Liver (tissue), 3 donors: ENCODE measurements at regions not wholly inside any gene's neighbourhood (a gene's known extent, or its start where the extent isn't known, plus 50 kb on each side); places are given as distances from the start of the nearest gene placed in this dataset.
A peak's percentile ranks its signal among the peaks of the same experiment; 100 is the strongest.

Source experiments
- ATF3 ChIP-seq: IDR thresholded peaks from 2 replicates; pipeline ENCODE4 v1.6.1; 2016; ENCODE audit warnings: antibody characterized with exemption
- CTCF ChIP-seq: fragments of 150-350 bp; IDR thresholded peaks from 2 replicates; pipeline ENCODE4 v1.5.1; 2017; ENCODE audit warnings: improper control_type of control experiment, low read depth, low read length; ENCODE audit not compliant: missing input control
- EGR1 ChIP-seq, 2 donors: IDR thresholded peaks; 2 replicates each; pipeline ENCODE4 v1.6.1; 2016 to 2018; ENCODE audit warnings: antibody characterized with exemption in 2 of 2, low read depth in 2 of 2
- FOXA1 ChIP-seq: IDR thresholded peaks from 2 replicates; pipeline ENCODE4 v1.6.1; 2016; ENCODE audit warnings: antibody characterized with exemption
- GABPA ChIP-seq, 2 donors: IDR thresholded peaks in 1 of 2; conservative IDR thresholded peaks in 1 of 2; 2 replicates each; pipeline ENCODE4 v1.6.1; 2016; ENCODE audit warnings: antibody characterized with exemption in 2 of 2, mild to moderate bottlenecking in 1 of 2, moderate library complexity in 1 of 2
- JUND ChIP-seq, 2 donors: IDR thresholded peaks; 2 replicates each; pipeline ENCODE4 v1.6.1; 2016; ENCODE audit warnings: antibody characterized with exemption in 2 of 2
- RAD21 ChIP-seq, 2 donors: IDR thresholded peaks; 2 replicates each; pipeline ENCODE4 v1.6.1; 2016; ENCODE audit warnings: antibody characterized with exemption in 2 of 2, mild to moderate bottlenecking in 2 of 2
- REST ChIP-seq: IDR thresholded peaks from 2 replicates; pipeline ENCODE4 v1.6.1; 2016; ENCODE audit warnings: antibody characterized with exemption, mild to moderate bottlenecking
- SP1 ChIP-seq: IDR thresholded peaks from 2 replicates; pipeline ENCODE4 v1.6.1; 2018; ENCODE audit warnings: antibody characterized with exemption, mild to moderate bottlenecking
- TAF1 ChIP-seq: conservative IDR thresholded peaks from 2 replicates; pipeline ENCODE4 v1.6.1; 2016; ENCODE audit warnings: antibody characterized with exemption, mild to moderate bottlenecking
- YY1 ChIP-seq: IDR thresholded peaks from 2 replicates; pipeline ENCODE4 v1.6.1; 2016; ENCODE audit warnings: antibody characterized with exemption, mild to moderate bottlenecking
- TF ChIP-seq, protein P1 (sequence below): IDR thresholded peaks from 2 replicates; pipeline ENCODE4 v1.6.1; 2016; ENCODE audit warnings: antibody characterized with exemption
- donor health status: healthy.
- donor health status: healthy.

GRCh38 chr18:22524783-22525182, 107.1 kb upstream of the CTAGE1 start:
- TF ChIP-seq CTCF = no peak
- TF ChIP-seq EGR1 (IDR thresholded peaks at IDR 0.05; ENCODE audit: low read depth in 2 of 2) = no peak
- TF ChIP-seq, protein P1, sequence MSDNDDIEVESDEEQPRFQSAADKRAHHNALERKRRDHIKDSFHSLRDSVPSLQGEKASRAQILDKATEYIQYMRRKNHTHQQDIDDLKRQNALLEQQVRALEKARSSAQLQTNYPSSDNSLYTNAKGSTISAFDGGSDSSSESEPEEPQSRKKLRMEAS = no peak
- TF ChIP-seq GABPA (IDR thresholded peaks at IDR 0.05 in 1 of 2, conservative IDR thresholded peaks at IDR 0.05 in 1 of 2) = no peak
- no peak for TF ChIP-seq TAF1
- no peak for TF ChIP-seq YY1
- no peak for TF ChIP-seq REST
- no peak for TF ChIP-seq ATF3
- no peak for TF ChIP-seq FOXA1
- TF ChIP-seq RAD21 (IDR thresholded peaks at IDR 0.05) = peak in 1 of 2 donors; percentile 25
- TF ChIP-seq JUND (IDR thresholded peaks at IDR 0.05) = no peak
- peak; percentile 54 for TF ChIP-seq SP1
